Right lobe of liver (tissue), 6 donors: ENCODE measurements at regions not wholly inside any gene's neighbourhood (a gene's known extent, or its start where the extent isn't known, plus 50 kb on each side); places are given as distances from the start of the nearest gene placed in this dataset.

Experiments
- ATAC-seq, 4 donors: fragments of 200-7000 bp; cut with Tn5 transposase; one replicate each; pipeline ENCODE4 v1.9.1; 2020; ENCODE audit warnings: mild to moderate bottlenecking in 4 of 4, moderate library complexity in 4 of 4
- DNase-seq, 3 donors: peaks; one replicate each; pipeline ENCODE4 v3.0.0-alpha.2; 2020
- H3K27ac ChIP-seq, 3 donors: fragments of 200-600 bp; one replicate each; pipeline ENCODE4 v1.8.0; 2022
- H3K27me3 ChIP-seq, 2 donors: fragments of 200-600 bp; one replicate each; pipeline ENCODE4 v1.8.0; 2022
- H3K36me3 ChIP-seq, 4 donors: fragments of 200-600 bp; sonication (generic) in 1 of 4; one replicate each; pipeline versions ENCODE4 v1.5.1 to v1.8.0; 2017 to 2022; ENCODE audit warnings: control low read depth in 1 of 4
- H3K4me1 ChIP-seq, 4 donors: fragments of 200-600 bp; sonication (generic) in 1 of 4; one replicate each; pipeline versions ENCODE4 v1.5.1 to v1.8.0; 2017 to 2022; ENCODE audit warnings: control low read depth in 1 of 4
- H3K4me3 ChIP-seq, 3 donors: fragments of 200-600 bp; one replicate each; pipeline ENCODE4 v1.8.0; 2022
- H3K9me3 ChIP-seq, 4 donors: fragments of 200-600 bp; sonication (generic) in 1 of 4; one replicate each; pipeline versions ENCODE4 v1.5.1 to v1.8.0; 2017 to 2022; ENCODE audit warnings: control low read depth in 1 of 4
- CTCF ChIP-seq, 4 donors: fragments of 200-600 bp in 3 of 4; fragments of 450-650 bp in 1 of 4; IDR thresholded peaks; one replicate each; pipeline versions ENCODE4 v1.5.1 to v1.8.0; 2016 to 2022; ENCODE audit warnings: antibody characterized with exemption in 4 of 4, mild to moderate bottlenecking in 2 of 4
- POLR2A ChIP-seq: fragments of 450-650 bp; IDR thresholded peaks from one replicate; pipeline ENCODE4 v1.6.1; 2017; ENCODE audit warnings: antibody characterized with exemption, mild to moderate bottlenecking
- WGBS: methylation state at CpG from one replicate; pipeline ENCODE4 v1.1.6; 2018; ENCODE audit warnings: low coverage, low lambda C conversion rate; ENCODE audit not compliant: insufficient coverage; ENCODE audit errors: missing lambda C conversion rate; 5-methylcytosine and 5-hydroxymethylcytosine counted together
- intact Hi-C, 2 donors: fragments of 100-400 bp; cut with DNase I; formaldehyde crosslinking; loops; one replicate each; pipeline versions ENCODE4 v1.11.2 to v1.14.1; 2022
- donor health status: DM: no; HTN: yes; CAD: no.
- donor health status: DM: no; HTN: no; CAD: no.
- donor health status: DM: no; HTN: no; CAD: no.
- donor health status: DM: no; HTN: yes; CAD: no.
- donor health status: DM: no; HTN: yes; CAD: no.

DNA sequence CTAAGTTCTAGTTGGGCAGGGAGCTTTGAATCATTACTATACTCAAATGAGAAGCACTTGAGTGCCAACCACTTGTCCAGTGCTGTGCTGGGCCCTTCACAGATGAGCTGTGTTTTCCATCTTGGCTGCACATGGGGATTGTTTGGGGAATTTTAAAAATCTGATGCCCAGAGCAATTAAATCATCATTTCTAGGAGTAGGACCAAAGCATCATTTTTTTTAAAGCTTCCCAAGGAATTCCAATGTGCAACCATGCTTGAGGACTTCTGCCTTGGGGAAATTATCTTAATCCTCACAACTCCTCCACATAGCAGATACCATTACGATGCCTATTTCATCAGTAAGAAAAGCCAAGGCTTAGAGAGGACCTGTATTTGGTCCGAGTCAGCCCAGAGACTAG, 131.4 kb downstream of the TMEM174 start:
- no peaks in the 10 kb centered on the region for H3K36me3 ChIP-seq
- H3K9me3 ChIP-seq = no peaks in the 10 kb centered on the region
- DNase-seq (no peak), ATAC-seq (no peak)
- peaks cover 0 to 5% (median 0%) of the 10 kb centered on the region in 4 donors for H3K4me1 ChIP-seq
- 60% methylated on average over 2 of the region's 2 CpGs for WGBS
- peaks cover 26 to 37% of the 10 kb centered on the region in 2 donors for H3K27me3 ChIP-seq
- TF ChIP-seq POLR2A (no peak), CTCF (IDR thresholded peaks at IDR 0.05) (no peak)
- intact Hi-C loops = no loop called here
- H3K27ac ChIP-seq = no peak overlapping the region
- H3K4me3 ChIP-seq = no peak overlapping the region

GRCh38 chr5:73303148-73304079, 130.4 kb downstream of the TMEM174 start:
- ATAC-seq (peak in 1 of 4 donors; percentile 22), DNase-seq (peak in 1 of 3 donors; percentile 20)
- H3K27me3 ChIP-seq = peaks cover 27 to 47% of the 10 kb centered on the region in 2 donors
- H3K36me3 ChIP-seq = no peaks in the 10 kb centered on the region
- H3K4me1 ChIP-seq = peaks cover 0 to 13% (median 0%) of the 10 kb centered on the region in 4 donors
- H3K4me3 ChIP-seq = no peak overlapping the region
- 6% methylated on average over 21 of the region's 77 CpGs for WGBS
- H3K27ac ChIP-seq = no peak overlapping the region
- TF ChIP-seq CTCF (IDR thresholded peaks at IDR 0.05) = no peak
- intact Hi-C loops = no loop called here
- H3K9me3 ChIP-seq = no peaks in the 10 kb centered on the region

- Histone ChIP-seq H3K36me3 (no peaks in the 10 kb centered on the region), H3K4me3 (no peak overlapping the region), H3K9me3 (no peaks in the 10 kb centered on the region), H3K4me1 (peaks cover 0 to 13% (median 0%) of the 10 kb centered on the region in 4 donors), H3K27ac (no peak overlapping the region), H3K27me3 (peaks cover 33 to 51% of the 10 kb centered on the region in 2 donors)
- 7% methylated on average over 9 of the region's 9 CpGs for WGBS
- ATAC-seq (no peak), DNase-seq (no peak)
- intact Hi-C loops = no loop called here
- TF ChIP-seq CTCF (IDR thresholded peaks at IDR 0.05) = no peak
- TF ChIP-seq POLR2A = no peak
Observed at GRCh38 chr5:73302797-73303147, 129.8 kb downstream of the TMEM174 start.

- Histone ChIP-seq H3K27me3 (peaks cover 33 to 65% of the 10 kb centered on the region in 2 donors), H3K36me3 (no peaks in the 10 kb centered on the region), H3K4me3 (no peak overlapping the region), H3K27ac (no peak overlapping the region), H3K4me1 (peaks cover 0 to 13% (median 0%) of the 10 kb centered on the region in 4 donors), H3K9me3 (no peaks in the 10 kb centered on the region)
- intact Hi-C loops = no loop called here
- WGBS = 13% methylated on average over 16 of the region's 22 CpGs
- TF ChIP-seq POLR2A (no peak), CTCF (IDR thresholded peaks at IDR 0.05) (no peak)
- no peak for DNase-seq
- no peak for ATAC-seq
Observed at GRCh38 chr5:73301208-73301901, 128.4 kb downstream of the TMEM174 start.
